ENCODE measurements at regions not wholly inside any gene's neighbourhood (a gene's known extent, or its start where the extent isn't known, plus 50 kb on each side); places are given as distances from the start of the nearest gene placed in this dataset.

- no peak overlapping the region for H3K9ac ChIP-seq (ENCODE audit: control insufficient read depth, extremely low read depth, insufficient read depth, low read length)
- H3K79me2 ChIP-seq (ENCODE audit: control insufficient read depth, insufficient read depth, low read length), result no peaks in the 10 kb centered on the region
- H3K9me1 ChIP-seq (ENCODE audit: control insufficient read depth, extremely low read depth, insufficient read depth, low read length), result no peaks in the 10 kb centered on the region
- H3K27me3 ChIP-seq (ENCODE audit: control insufficient read depth, extremely low read depth, insufficient read depth, low read length), result peaks cover 48% of the 10 kb centered on the region
- no peaks in the 10 kb centered on the region for H3K9me3 ChIP-seq (ENCODE audit: control insufficient read depth, low read depth, low read length)
- no peaks in the 10 kb centered on the region for H4K20me1 ChIP-seq (ENCODE audit: control insufficient read depth, extremely low read depth, insufficient read depth, low read length)
- H2AFZ ChIP-seq (ENCODE audit: control insufficient read depth, low read length), result no peak overlapping the region
- H3K4me3 ChIP-seq (ENCODE audit: control insufficient read depth in 2 of 3, extremely low read depth in 1 of 3, insufficient read depth in 2 of 3, low read depth in 1 of 3, low read length in 3 of 3), result no peak overlapping the region
- H3K27ac ChIP-seq (ENCODE audit: control insufficient read depth, insufficient read depth, low read length), result no peak overlapping the region
- dilution Hi-C loops (cut with MboI; ENCODE audit: extremely low pct_ligation_motif_present, low sequenced_read_pairs), result no loop called here
- TF ChIP-seq CTCF (optimal IDR thresholded peaks at IDR 0.05 in 1 of 3, IDR thresholded peaks at IDR 0.05 in 1 of 3, conservative IDR thresholded peaks at IDR 0.05 in 1 of 3; ENCODE audit: extremely low read depth in 1 of 3, insufficient read depth in 2 of 3, low read length in 3 of 3), result no peak
- no peak for TF ChIP-seq EZH2 (IDR thresholded peaks at IDR 0.05; ENCODE audit: low read length)
- H3K4me2 ChIP-seq (ENCODE audit: control insufficient read depth, extremely low read depth, insufficient read depth, low read depth, low read length), result no peak overlapping the region
- FAIRE-seq (no peak), DNase-seq (ENCODE audit: low read depth, low spot score) (no peak)
- no peaks in the 10 kb centered on the region for H3K36me3 ChIP-seq (ENCODE audit: control insufficient read depth in 2 of 2, extremely low read depth in 1 of 2, insufficient read depth in 2 of 2, low read length in 2 of 2)
- H3K4me1 ChIP-seq (ENCODE audit: control insufficient read depth, extremely low read depth, insufficient read depth, low read length), result no peaks in the 10 kb centered on the region
Measured at GRCh38 chr15:69586721-69587120, 134.1 kb downstream of the RPLP1 start.

- no peaks in the 10 kb centered on the region for H3K9me1 ChIP-seq (ENCODE audit: control insufficient read depth, extremely low read depth, insufficient read depth, low read length)
- H3K4me1 ChIP-seq (ENCODE audit: control insufficient read depth, extremely low read depth, insufficient read depth, low read length), result no peaks in the 10 kb centered on the region
- no peak overlapping the region for H3K9ac ChIP-seq (ENCODE audit: control insufficient read depth, extremely low read depth, insufficient read depth, low read length)
- no peak overlapping the region for H2AFZ ChIP-seq (ENCODE audit: control insufficient read depth, low read length)
- peaks cover 44% of the 10 kb centered on the region for H3K27me3 ChIP-seq (ENCODE audit: control insufficient read depth, extremely low read depth, insufficient read depth, low read length)
- H3K27ac ChIP-seq (ENCODE audit: control insufficient read depth, insufficient read depth, low read length), result no peak overlapping the region
- no peak overlapping the region for H3K4me2 ChIP-seq (ENCODE audit: control insufficient read depth, extremely low read depth, insufficient read depth, low read depth, low read length)
- no peak overlapping the region for H3K4me3 ChIP-seq (ENCODE audit: control insufficient read depth in 2 of 3, extremely low read depth in 1 of 3, insufficient read depth in 2 of 3, low read depth in 1 of 3, low read length in 3 of 3)
- DNase-seq (ENCODE audit: low read depth, low spot score) (no peak), FAIRE-seq (no peak)
- H3K9me3 ChIP-seq (ENCODE audit: control insufficient read depth, low read depth, low read length), result no peaks in the 10 kb centered on the region
- no peaks in the 10 kb centered on the region for H3K79me2 ChIP-seq (ENCODE audit: control insufficient read depth, insufficient read depth, low read length)
- no peaks in the 10 kb centered on the region for H3K36me3 ChIP-seq (ENCODE audit: control insufficient read depth in 2 of 2, extremely low read depth in 1 of 2, insufficient read depth in 2 of 2, low read length in 2 of 2)
- no peak for TF ChIP-seq CTCF (optimal IDR thresholded peaks at IDR 0.05 in 1 of 3, IDR thresholded peaks at IDR 0.05 in 1 of 3, conservative IDR thresholded peaks at IDR 0.05 in 1 of 3; ENCODE audit: extremely low read depth in 1 of 3, insufficient read depth in 2 of 3, low read length in 3 of 3)
- TF ChIP-seq EZH2 (IDR thresholded peaks at IDR 0.05; ENCODE audit: low read length), result no peak
- dilution Hi-C loops (cut with MboI; ENCODE audit: extremely low pct_ligation_motif_present, low sequenced_read_pairs), result no loop called here
- no peaks in the 10 kb centered on the region for H4K20me1 ChIP-seq (ENCODE audit: control insufficient read depth, extremely low read depth, insufficient read depth, low read length)
Measured at GRCh38 chr15:69587723-69588426, 135.3 kb downstream of the RPLP1 start.

Data from keratinocyte (primary cell).